GM21717 (cell line): ENCODE measurements at regions not wholly inside any gene's neighbourhood (a gene's known extent, or its start where the extent isn't known, plus 50 kb on each side); places are given as distances from the start of the nearest gene placed in this dataset.

Source experiments
- ATAC-seq: cut with Tn5 transposase; IDR thresholded peaks from one replicate; pipeline ENCODE4 v1.9.1; 2021; ENCODE audit warnings: mild to moderate bottlenecking, moderate library complexity; ENCODE audit not compliant: unreplicated experiment

- no peak for ATAC-seq
Measured at GRCh38 chr15:37165395-37165794, 65.0 kb upstream of the MEIS2 start.

- no peak for ATAC-seq
Measured at GRCh38 chr15:37166402-37166801, 66.1 kb upstream of the MEIS2 start.

GRCh38 chr15:37181339-37181738 is 81.0 kb upstream of the MEIS2 start:
- ATAC-seq: no peak

- ATAC-seq: no peak
Measured at GRCh38 chr15:37199545-37199944, 99.2 kb upstream of the MEIS2 start.

GRCh38 chr15:37203050-37203449 is 102.7 kb upstream of the MEIS2 start:
- ATAC-seq: no peak

GRCh38 chr15:37204692-37205091 is 104.3 kb upstream of the MEIS2 start:
- no peak for ATAC-seq

GRCh38 chr15:37206690-37207089 is 106.3 kb upstream of the MEIS2 start:
- no peak for ATAC-seq

- no peak for ATAC-seq
Measured at GRCh38 chr15:37208146-37209040, 108.0 kb upstream of the MEIS2 start.

GRCh38 chr15:37209041-37209363 is 108.7 kb upstream of the MEIS2 start:
- ATAC-seq: no peak

- ATAC-seq: no peak
Measured at GRCh38 chr15:37217567-37217966, 117.2 kb upstream of the MEIS2 start.

GRCh38 chr15:37218351-37218916 is 118.1 kb upstream of the MEIS2 start:
- no peak for ATAC-seq

- ATAC-seq: no peak
Measured at GRCh38 chr15:37219211-37219701, 118.9 kb upstream of the MEIS2 start.

- no peak for ATAC-seq
Measured at GRCh38 chr15:37220949-37221670, 120.8 kb upstream of the MEIS2 start.

GRCh38 chr15:37221671-37222145 is 121.4 kb upstream of the MEIS2 start:
- ATAC-seq: no peak

- no peak for ATAC-seq
Measured at GRCh38 chr15:37223089-37223488, 122.7 kb upstream of the MEIS2 start.

GRCh38 chr15:37229855-37230619 is 129.7 kb upstream of the MEIS2 start:
- ATAC-seq: no peak

GRCh38 chr15:37245358-37245757 is 145.0 kb upstream of the MEIS2 start:
- ATAC-seq: no peak

- no peak for ATAC-seq
Measured at GRCh38 chr15:37246065-37246464, 145.7 kb upstream of the MEIS2 start.

GRCh38 chr15:37246856-37247255 is 146.5 kb upstream of the MEIS2 start:
- no peak for ATAC-seq

GRCh38 chr15:37249249-37249648 is 148.9 kb upstream of the MEIS2 start:
- no peak for ATAC-seq

- ATAC-seq: no peak
Measured at GRCh38 chr15:37252530-37252929, 152.2 kb upstream of the MEIS2 start.
